HG03139 (cell line): ENCODE measurements at regions not wholly inside any gene's neighbourhood (a gene's known extent, or its start where the extent isn't known, plus 50 kb on each side); places are given as distances from the start of the nearest gene placed in this dataset.
"Not testable (repeated sequence)": the region's sequence is repeated elsewhere in the genome, so short reads cannot be mapped to it uniquely, and the experiment has no call there.

ENCODE experiments used
- ATAC-seq: cut with Tn5 transposase; IDR thresholded peaks from one replicate; pipeline ENCODE4 v1.9.1; 2021; ENCODE audit not compliant: unreplicated experiment

GRCh38 chr9:87392086-87392485, 105.6 kb upstream of the DAPK1 start:
- no peak for ATAC-seq

DNA sequence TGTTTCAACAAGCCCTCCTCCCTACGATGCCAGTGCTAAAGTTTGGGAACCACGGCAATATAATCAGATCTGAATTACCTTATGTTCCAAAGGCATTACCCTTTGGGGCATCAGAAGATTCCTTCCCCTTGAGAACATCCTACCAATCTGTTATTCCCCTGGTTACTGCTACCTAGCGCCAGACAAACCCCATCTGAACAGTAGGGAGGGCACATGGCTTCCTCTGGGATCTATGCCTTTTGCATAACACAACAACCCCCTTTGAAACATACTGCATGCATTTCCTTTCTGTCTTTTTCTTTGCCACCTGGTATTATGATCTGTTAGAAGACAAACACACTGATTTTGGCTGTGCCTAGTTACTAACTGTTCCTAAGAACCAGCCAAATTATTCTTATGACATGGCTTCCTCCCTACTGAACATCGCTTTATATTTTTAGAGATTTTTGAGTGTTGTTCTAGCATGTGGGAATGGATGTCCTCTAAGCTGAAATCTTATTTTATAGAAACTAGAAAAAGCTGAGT, 103.9 kb upstream of the DAPK1 start:
- no peak for ATAC-seq

GRCh38 chr9:87395804-87396479, 101.7 kb upstream of the DAPK1 start:
- no peak for ATAC-seq

- ATAC-seq = no peak
These were observed 96.0 kb upstream of the DAPK1 start for GRCh38 chr9:87401681-87402080.

DNA sequence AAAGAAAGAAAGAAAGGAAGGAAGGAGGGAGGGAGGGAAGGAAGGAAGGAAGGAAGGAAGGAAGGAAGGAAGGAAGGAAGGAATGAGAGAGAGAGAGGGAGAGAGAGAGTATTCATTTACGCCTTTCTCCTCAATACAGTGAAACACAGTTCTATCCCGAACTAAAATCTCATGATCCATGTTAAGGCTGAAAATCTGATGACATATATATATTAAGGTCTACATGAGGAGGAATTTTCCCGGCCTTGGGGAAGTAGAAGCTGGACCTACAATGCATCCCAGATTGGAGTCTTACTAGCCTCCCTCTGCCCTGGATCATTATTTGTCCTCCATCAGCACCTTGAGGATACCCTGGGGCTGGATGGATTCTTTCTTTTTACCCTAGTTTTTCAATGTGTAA, 95.1 kb upstream of the DAPK1 start:
- no peak for ATAC-seq

DNA sequence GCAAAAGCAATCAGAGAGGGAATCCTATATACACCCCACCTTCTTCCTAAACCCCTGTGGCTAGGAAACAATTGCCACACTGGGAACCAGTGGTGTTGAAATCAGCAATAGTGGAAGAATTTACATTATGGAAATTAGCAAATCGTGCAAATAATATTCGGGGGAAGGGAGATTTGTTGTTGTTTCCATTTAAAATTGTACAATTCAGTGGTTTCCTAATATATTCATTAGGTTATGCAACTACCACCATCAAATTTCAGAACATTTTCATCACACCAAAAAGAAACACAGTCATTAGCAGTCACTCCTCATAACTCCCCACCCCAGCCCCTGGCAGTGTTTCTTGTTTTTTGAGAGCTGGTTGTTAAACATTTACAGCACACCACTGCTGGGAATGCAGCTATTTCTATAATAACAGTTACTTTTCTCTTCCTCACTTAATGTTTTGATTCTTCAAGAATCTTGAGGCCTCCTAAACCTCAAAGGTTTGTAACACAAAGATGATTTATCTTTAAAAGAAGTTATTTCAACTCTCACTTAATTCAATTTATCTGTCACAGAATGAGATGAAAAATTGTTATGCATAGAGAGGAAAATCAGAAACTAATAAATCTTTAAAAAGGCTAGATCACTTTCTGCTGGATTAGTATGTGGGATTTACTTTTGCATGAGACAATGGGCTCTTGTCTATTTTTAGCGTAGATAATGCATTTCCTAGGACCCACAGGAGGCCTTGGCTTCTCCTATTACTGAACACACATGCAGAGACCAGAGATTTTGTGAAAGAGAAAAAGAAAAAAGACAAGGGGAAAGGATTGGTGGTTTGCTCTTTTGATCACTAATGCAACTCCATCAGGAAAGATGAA, 91.8 kb upstream of the DAPK1 start:
- no peak for ATAC-seq

- no peak for ATAC-seq
These were observed 91.0 kb upstream of the DAPK1 start for GRCh38 chr9:87406543-87407166.

DNA sequence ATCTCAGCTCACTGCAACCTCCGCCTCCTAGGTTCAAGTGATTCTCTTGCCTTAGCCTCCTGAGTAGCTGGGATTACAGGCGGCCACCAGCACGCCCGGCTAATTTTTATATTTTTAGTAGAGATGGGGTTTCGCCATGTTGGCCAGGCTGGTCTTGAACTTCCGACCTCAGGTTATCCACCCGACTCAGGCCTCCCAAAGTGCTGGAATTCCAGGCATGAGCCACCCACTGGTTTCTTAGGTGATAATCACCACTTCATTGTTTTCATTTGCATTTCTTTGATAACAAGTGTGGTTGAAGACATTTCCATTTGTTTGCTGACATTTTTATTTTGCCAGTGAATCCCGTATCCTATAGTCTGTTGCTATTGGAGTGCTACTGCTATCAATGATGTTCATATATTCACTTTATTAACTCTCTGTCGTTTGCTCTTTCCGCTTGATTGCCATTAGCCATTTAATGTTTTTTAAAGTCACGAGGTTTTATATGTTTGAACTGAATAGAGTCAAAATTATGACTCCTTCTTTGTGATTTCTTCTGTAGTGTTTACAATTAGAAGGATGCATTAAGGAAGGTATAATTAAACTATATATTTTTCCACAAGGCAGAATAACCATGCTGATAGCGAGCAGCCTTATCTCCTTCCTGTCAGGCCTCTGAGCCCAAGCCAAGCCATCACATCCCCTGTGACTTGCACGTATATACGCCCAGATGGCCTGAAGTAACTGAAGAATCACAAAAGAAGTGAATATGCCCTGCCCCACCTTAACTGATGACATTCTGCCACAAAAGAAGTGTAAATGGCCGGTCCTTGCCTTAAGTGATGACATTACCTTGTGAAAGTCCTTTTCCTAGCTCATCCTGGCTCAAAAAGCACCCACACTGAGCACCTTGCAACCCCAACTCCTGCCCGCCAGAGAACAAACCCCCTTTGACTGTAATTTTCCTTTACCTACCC, 87.3 kb upstream of the DAPK1 start:
- not testable (repeated sequence) for ATAC-seq

DNA sequence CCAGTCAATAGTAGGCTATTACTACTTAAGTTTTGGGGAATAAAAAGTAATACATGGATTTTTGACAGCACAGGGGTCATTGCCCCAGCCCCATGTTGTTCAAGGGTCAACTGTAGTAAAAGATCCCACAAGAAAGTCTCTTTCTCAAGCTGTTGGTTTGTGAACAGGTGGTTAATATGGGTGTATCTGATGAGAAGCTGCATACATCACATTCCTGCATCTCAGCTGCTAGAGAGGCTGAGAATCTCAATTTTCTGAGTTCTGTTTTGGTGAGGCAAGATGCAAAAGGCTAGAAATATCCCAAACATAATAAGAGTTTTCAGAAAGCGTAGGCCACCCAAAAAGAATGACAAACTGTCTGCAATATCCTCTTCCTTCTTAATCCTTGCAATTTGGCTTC, 76.8 kb upstream of the DAPK1 start:
- no peak for ATAC-seq

DNA sequence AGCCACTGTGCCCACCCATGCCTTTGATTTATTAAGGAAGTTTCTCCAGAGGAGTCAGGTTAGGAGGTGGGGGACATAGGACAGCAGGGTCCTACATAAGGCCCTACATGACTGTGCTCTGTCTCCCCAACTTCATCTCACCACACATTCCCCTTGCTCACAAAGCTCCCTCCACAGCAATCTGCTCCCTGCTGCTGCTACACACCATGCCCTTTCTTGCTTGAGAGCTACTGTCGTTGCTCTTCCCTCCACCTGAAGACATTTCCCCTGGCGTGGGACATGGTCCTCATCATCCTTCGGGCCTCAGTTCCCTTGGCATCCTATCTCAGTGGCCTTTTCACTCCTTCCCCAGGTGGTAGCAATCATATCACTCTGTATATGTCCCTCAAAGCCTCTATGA, 75.9 kb upstream of the DAPK1 start:
- no peak for ATAC-seq

DNA sequence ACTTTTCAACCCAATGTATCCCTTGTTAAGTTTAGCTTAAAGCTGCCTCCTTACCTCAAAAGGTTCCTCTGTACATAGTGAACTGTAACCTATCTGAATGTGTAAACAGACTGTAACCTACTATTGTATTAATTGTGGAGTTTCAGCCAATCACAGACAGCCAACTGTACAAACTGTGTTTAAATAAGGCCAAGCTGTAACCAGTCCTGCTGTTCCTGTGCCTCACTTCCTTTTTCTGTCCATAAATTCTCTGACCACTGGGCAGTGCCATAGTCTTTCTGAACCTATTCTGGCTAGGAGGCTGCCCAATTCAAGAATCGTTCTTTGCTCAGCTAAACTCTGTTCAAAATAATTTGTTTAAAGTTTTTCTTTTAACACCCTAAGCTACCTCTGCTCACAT, 74.7 kb upstream of the DAPK1 start:
- ATAC-seq = no peak

DNA sequence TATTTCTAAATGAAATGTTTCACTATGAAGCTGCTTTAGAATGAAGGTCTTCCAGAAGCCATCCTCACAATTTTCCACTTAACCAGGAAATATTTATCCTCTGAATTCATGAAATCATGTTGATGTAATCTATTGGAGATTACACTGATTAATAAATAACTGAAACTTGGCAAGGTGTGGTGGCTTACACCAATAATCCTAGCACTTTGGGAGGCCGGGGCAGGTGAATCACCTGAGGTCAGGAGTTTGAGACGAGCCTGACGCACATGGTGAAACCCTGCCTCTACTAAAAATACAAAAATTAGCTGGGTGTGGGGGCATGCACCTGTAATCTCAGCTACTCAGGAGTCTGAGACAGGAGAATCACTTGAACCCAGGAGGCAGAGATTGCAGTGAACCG, 73.8 kb upstream of the DAPK1 start:
- ATAC-seq = not testable (repeated sequence)

DNA sequence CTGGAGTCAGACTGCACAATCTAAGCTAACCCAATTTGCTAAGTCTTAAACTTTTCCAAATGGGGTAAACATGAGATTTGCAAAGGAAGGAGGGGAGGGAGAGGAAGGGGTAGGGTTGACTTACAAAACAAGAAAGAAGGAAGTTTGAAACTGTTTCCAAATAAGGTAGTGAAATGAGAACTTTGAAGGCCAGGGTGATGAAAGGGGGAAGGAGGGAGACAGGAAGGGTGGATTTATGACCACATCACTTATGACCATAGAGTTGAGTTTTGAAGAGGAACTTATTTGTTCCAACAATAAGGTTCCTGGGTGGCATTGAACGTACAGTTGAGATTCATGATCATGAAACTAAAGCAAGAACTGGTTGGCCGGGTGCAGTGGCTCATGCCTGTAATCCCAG, 72.5 kb upstream of the DAPK1 start:
- no peak for ATAC-seq

DNA sequence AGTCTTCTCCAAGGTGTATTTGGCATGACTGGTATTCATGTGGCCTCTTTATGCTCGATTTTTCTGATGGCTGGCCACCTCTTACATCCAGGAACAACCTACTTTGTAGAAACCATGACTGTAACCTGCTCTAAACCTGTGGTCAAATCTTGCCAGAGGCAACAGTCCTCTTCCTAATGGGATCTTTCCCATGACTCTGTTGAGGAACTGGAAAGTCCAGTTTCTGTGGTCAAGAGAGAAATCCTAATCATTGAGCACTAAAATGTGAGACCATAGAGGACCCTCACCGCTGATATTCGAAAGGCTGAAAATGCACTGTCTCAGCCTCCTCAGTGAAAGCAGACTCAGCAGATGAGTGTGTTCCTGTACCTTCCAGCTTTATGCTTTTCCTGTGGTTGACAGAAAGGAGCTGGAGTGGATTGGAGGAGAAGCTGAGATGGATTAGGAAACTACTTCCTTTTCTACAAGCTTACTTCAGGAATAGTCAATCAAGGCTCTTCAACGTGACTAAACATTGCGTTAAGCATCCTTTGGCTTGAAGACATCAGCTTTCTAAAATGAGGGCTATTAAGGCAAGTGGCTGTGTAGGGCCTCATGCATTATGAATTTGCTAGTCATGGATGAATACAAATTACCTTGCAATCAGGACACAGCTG, 69.7 kb upstream of the DAPK1 start:
- no peak for ATAC-seq

DNA sequence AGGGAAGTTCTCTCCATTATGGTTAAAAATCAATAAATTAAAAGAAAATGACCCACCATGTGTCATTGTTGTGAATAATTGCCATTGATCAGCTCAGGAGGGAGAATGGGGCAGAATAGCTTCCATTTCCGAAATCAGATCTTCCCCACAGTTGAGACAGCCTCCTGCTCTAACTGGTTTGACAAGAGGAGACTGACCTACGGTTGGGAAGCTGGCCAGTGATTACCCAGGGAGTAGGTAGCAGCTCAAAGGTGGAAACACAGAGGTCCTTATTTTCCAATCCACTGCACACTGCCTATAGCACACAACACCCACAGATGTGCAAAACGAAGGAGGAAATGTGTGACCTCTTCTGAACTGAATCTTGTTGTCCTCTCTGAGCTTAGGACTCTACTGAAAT, 69.0 kb upstream of the DAPK1 start:
- no peak for ATAC-seq

DNA sequence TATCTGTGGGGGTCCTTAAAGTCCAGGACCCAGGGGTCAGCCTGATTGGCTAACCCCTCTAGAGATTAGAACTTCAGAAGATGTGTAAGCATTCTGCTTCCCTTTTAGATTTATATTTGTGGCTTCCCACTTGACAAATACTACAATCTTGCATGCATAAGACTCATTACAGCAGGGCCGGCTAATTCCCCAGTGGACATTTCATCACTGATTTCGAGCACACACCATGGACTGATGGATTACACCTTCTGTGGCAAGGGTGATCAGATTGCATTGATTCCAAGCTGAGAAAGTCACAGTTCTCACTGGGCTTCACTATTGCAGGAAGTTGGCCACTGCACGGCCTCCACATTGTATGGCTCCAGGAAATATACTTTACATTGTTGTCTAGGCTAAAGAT, 65.8 kb upstream of the DAPK1 start:
- no peak for ATAC-seq

- ATAC-seq = no peak
These were observed 63.8 kb upstream of the DAPK1 start for GRCh38 chr9:87433853-87434252.

GRCh38 chr9:87434366-87434765, 63.3 kb upstream of the DAPK1 start:
- ATAC-seq = no peak

- ATAC-seq = no peak
These were observed 62.3 kb upstream of the DAPK1 start for GRCh38 chr9:87435189-87435880.

DNA sequence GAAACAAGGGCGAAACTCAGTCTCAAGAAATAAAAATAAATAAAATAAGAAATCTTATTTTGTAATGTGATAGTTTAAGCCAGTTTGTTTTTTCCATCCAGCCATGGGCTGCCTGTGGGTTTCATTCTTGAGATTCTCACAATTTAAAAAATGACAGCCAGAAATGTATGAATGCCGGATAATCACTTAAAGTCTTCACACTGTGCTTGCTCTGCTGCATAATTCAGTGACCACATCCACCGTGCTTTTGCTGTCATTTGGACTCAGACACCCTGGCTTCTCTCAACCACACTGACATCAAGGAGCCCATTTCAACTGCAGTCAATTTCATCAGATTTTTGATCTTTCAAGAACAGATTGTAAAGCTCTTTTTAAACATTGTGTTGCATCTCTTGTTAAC, 61.0 kb upstream of the DAPK1 start:
- ATAC-seq = no peak
